Kidney (tissue), 13 donors: ENCODE measurements at regions not wholly inside any gene's neighbourhood (a gene's known extent, or its start where the extent isn't known, plus 50 kb on each side); places are given as distances from the start of the nearest gene placed in this dataset.

Source experiments
- DNase-seq, 5 donors: peaks; one replicate each; pipeline ENCODE4 v3.0.0-alpha.2; 2013 to 2020
- FAIRE-seq: peaks from 2 replicates; lab custom pipeline; 2012; peaks lifted over from hg19 to GRCh38; lab: Jason Lieb, UNC
- H3K27ac ChIP-seq, 2 donors: one replicate each; pipeline ENCODE4 v1.7.0; 2013; ENCODE audit warnings: low read depth in 2 of 2, low read length in 2 of 2, inconsistent platforms in 1 of 2
- H3K27me3 ChIP-seq: one replicate; pipeline ENCODE4 v1.7.1; 2013; ENCODE audit warnings: low read length, inconsistent platforms; ENCODE audit not compliant: control insufficient read depth, insufficient read depth
- H3K36me3 ChIP-seq, 3 donors: one replicate each; pipeline versions ENCODE4 v1.7.0 to v1.7.1; 2013; ENCODE audit warnings: low read length in 3 of 3, control low read depth in 1 of 3, inconsistent platforms in 1 of 3; ENCODE audit not compliant: insufficient read depth in 3 of 3, control insufficient read depth in 2 of 3
- H3K4me1 ChIP-seq, 3 donors: one replicate each; pipeline versions ENCODE4 v1.7.0 to v1.7.1; 2013; ENCODE audit warnings: low read length in 3 of 3, inconsistent platforms in 1 of 3, low read depth in 1 of 3; ENCODE audit not compliant: control insufficient read depth in 2 of 3, insufficient read depth in 2 of 3
- H3K4me3 ChIP-seq, 3 donors: one replicate each; pipeline versions ENCODE4 v1.7.0 to v1.8.1; 2013; ENCODE audit warnings: low read length in 3 of 3, control low read depth in 1 of 3, inconsistent platforms in 1 of 3
- H3K9ac ChIP-seq, 3 donors: one replicate each; pipeline versions ENCODE4 v1.7.0 to v1.7.1; 2013; ENCODE audit warnings: low read length in 3 of 3, control low read depth in 1 of 3, inconsistent platforms in 1 of 3
- H3K9me3 ChIP-seq, 3 donors: one replicate each; pipeline versions ENCODE4 v1.7.0 to v1.7.1; 2013; ENCODE audit warnings: low read length in 3 of 3, control low read depth in 1 of 3, inconsistent platforms in 1 of 3; ENCODE audit not compliant: control insufficient read depth in 2 of 3, insufficient read depth in 1 of 3
- CTCF ChIP-seq: IDR thresholded peaks from 3 replicates; pipeline ENCODE4 v1.5.1; 2012; ENCODE audit warnings: mild to moderate bottlenecking, moderate library complexity, borderline replicate concordance; ENCODE audit not compliant: insufficient read depth; ENCODE audit errors: extremely low read depth
- intact Hi-C: fragments of 100-400 bp; cut with DNase I; formaldehyde crosslinking; loops from one replicate; pipeline ENCODE4 v1.11.1; 2022
- donor health status: control.
- donor health status: control.
- donor health status: control.
- donor health status: control.
- donor health status: control.
- donor health status: DM: yes; HTN: yes; CAD: no.
- donor health status: Normal renal cell carcinoma (clear cell type).

- H3K36me3 ChIP-seq, result no peaks in the 10 kb centered on the region
- no peak overlapping the region for H3K27ac ChIP-seq
- peak in 2 of 5 donors; percentile 84 to 90 for DNase-seq
- TF ChIP-seq CTCF, result peak; percentile 68
- no peak overlapping the region for H3K4me3 ChIP-seq
- H3K4me1 ChIP-seq, result no peaks in the 10 kb centered on the region
- intact Hi-C loops, result no loop called here
- peak; percentile 89 for FAIRE-seq
- H3K9ac ChIP-seq, result no peak overlapping the region
- no peaks in the 10 kb centered on the region for H3K9me3 ChIP-seq
- no peaks in the 10 kb centered on the region for H3K27me3 ChIP-seq
These were observed 439.2 kb downstream of the MCTP2 start for GRCh38 chr15:94670438-94671034.

GRCh38 chr15:94671858-94672532, 440.6 kb downstream of the MCTP2 start:
- TF ChIP-seq CTCF, result no peak
- peak overlapping the region in 1 of 3 donors; percentile 16 for H3K9ac ChIP-seq
- peak in 4 of 5 donors; percentile 66 to 87 (median 72) for DNase-seq
- no peaks in the 10 kb centered on the region for H3K27me3 ChIP-seq
- no peak overlapping the region for H3K4me3 ChIP-seq
- intact Hi-C loops, result no loop called here
- no peaks in the 10 kb centered on the region for H3K9me3 ChIP-seq
- peak overlapping the region in 1 of 2 donors; percentile 57 for H3K27ac ChIP-seq
- FAIRE-seq, result no peak
- no peaks in the 10 kb centered on the region for H3K36me3 ChIP-seq
- H3K4me1 ChIP-seq, result no peaks in the 10 kb centered on the region

GRCh38 chr15:94673801-94674200, 442.4 kb downstream of the MCTP2 start:
- TF ChIP-seq CTCF, result no peak
- intact Hi-C loops, result no loop called here
- peak overlapping the region in 1 of 3 donors; percentile 8 for H3K4me3 ChIP-seq

More at GRCh38 chr15:94673801-94674200, 442.4 kb downstream of the MCTP2 start:
- H3K27me3 ChIP-seq, result no peaks in the 10 kb centered on the region
- FAIRE-seq (no peak), DNase-seq (peak in 1 of 5 donors; percentile 11)
- H3K36me3 ChIP-seq, result no peaks in the 10 kb centered on the region
- no peaks in the 10 kb centered on the region for H3K9me3 ChIP-seq
- no peaks in the 10 kb centered on the region for H3K4me1 ChIP-seq
- H3K27ac ChIP-seq, result no peak overlapping the region
- H3K9ac ChIP-seq, result no peak overlapping the region
